ENCODE measurements at regions not wholly inside any gene's neighbourhood (a gene's known extent, or its start where the extent isn't known, plus 50 kb on each side); places are given as distances from the start of the nearest gene placed in this dataset.

- no peak overlapping the region for H3K27ac ChIP-seq (ENCODE audit: low read depth, low read length)
- RAD21 ChIA-PET (ENCODE audit: low non-redundant PET in 1 of 2, low total read pairs in 2 of 2, uncharacterized antibody in 2 of 2, unreplicated experiment in 2 of 2): no interaction called here
- no peak for TF ChIP-seq CEBPB (IDR thresholded peaks at IDR 0.05; ENCODE audit: low read depth)
- no peak for TF ChIP-seq POLR2AphosphoS5 (IDR thresholded peaks at IDR 0.05; ENCODE audit: low read depth, low read length)
- no peak for TF ChIP-seq RAD21 (IDR thresholded peaks at IDR 0.05; ENCODE audit: low read depth)
- no peak for TF ChIP-seq EZH2phosphoT487 (IDR thresholded peaks at IDR 0.05; ENCODE audit: borderline replicate concordance)
- TF ChIP-seq, protein P1, sequence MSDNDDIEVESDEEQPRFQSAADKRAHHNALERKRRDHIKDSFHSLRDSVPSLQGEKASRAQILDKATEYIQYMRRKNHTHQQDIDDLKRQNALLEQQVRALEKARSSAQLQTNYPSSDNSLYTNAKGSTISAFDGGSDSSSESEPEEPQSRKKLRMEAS (IDR thresholded peaks at IDR 0.05): no peak
- TF ChIP-seq EGR1 (IDR thresholded peaks at IDR 0.05; ENCODE audit: low read depth): no peak
- TF ChIP-seq SRF (IDR thresholded peaks at IDR 0.05; ENCODE audit: low read depth): no peak
- no peak for TF ChIP-seq ELF1 (IDR thresholded peaks at IDR 0.05; ENCODE audit: borderline replicate concordance, low read depth)
- no peaks in the 10 kb centered on the region for H3K4me1 ChIP-seq (ENCODE audit: control insufficient read depth in 1 of 2, insufficient read depth in 2 of 2, low read length in 2 of 2)
- no peak overlapping the region for H3K4me2 ChIP-seq (ENCODE audit: low read length)
- CTCF ChIA-PET: no interaction called here
- intact Hi-C loops (cut with micrococcal nuclease): no loop called here
- ATAC-seq (no peak), DNase-seq (ENCODE audit: low read depth, low spot score) (no peak)
- H3K36me3 ChIP-seq (ENCODE audit: control insufficient read depth in 1 of 2, insufficient read depth in 2 of 2, low read length in 2 of 2): no peaks in the 10 kb centered on the region
- POLR2A ChIA-PET: no interaction called here
- H3K9ac ChIP-seq (ENCODE audit: low read length): no peak overlapping the region
- no peak overlapping the region for H2AFZ ChIP-seq (ENCODE audit: low read depth, low read length, poor library complexity, severe bottlenecking)
- no peaks in the 10 kb centered on the region for H3K9me3 ChIP-seq (ENCODE audit: control insufficient read depth in 1 of 2, insufficient read depth in 1 of 2, low read depth in 1 of 2, low read length in 2 of 2)
- no peaks in the 10 kb centered on the region for H4K20me1 ChIP-seq (ENCODE audit: insufficient read depth)
- BruUV-seq (replicated peaks): no TSS peak
- no peak overlapping the region for H3K4me3 ChIP-seq (replicated peaks in 1 of 2; ENCODE audit: low read depth in 1 of 2, low read length in 2 of 2)
- H3K27me3 ChIP-seq (ENCODE audit: insufficient read depth, low read length): no peaks in the 10 kb centered on the region
- no peaks in the 10 kb centered on the region for H3K79me2 ChIP-seq (ENCODE audit: insufficient read depth, low read length)
- H3K9me2 ChIP-seq (ENCODE audit: insufficient read depth): no peaks in the 10 kb centered on the region; the same call in 1 of the 2 replicates
These were observed 1201.6 kb upstream of the NUDT12 start for GRCh38 chr5:104764197-104764596.

GRCh38 chr5:104763216-104763615 is 1200.6 kb upstream of the NUDT12 start:
- no peak overlapping the region for H3K27ac ChIP-seq (ENCODE audit: low read depth, low read length)
- no peak overlapping the region for H3K4me3 ChIP-seq (replicated peaks in 1 of 2; ENCODE audit: low read depth in 1 of 2, low read length in 2 of 2)
- ATAC-seq (no peak), DNase-seq (ENCODE audit: low read depth, low spot score) (no peak)
- intact Hi-C loops (cut with micrococcal nuclease): no loop called here
- TF ChIP-seq ATF3 (IDR thresholded peaks at IDR 0.05) (no peak), FOSL1 (IDR thresholded peaks at IDR 0.05; ENCODE audit: low read depth) (no peak), EGR1 (IDR thresholded peaks at IDR 0.05; ENCODE audit: low read depth) (no peak), ELF1 (IDR thresholded peaks at IDR 0.05; ENCODE audit: borderline replicate concordance, low read depth) (no peak), SP1 (IDR thresholded peaks at IDR 0.05; ENCODE audit: low read depth) (no peak), EZH2phosphoT487 (IDR thresholded peaks at IDR 0.05; ENCODE audit: borderline replicate concordance) (no peak), ZNF274 (IDR thresholded peaks at IDR 0.05; ENCODE audit: low read depth, low read length) (no peak), RAD21 (IDR thresholded peaks at IDR 0.05; ENCODE audit: low read depth) (no peak)
- no peak overlapping the region for H3K4me2 ChIP-seq (ENCODE audit: low read length)
- H3K27me3 ChIP-seq (ENCODE audit: insufficient read depth, low read length): no peaks in the 10 kb centered on the region
- H3K9me3 ChIP-seq (ENCODE audit: control insufficient read depth in 1 of 2, insufficient read depth in 1 of 2, low read depth in 1 of 2, low read length in 2 of 2): no peaks in the 10 kb centered on the region
- ChIA-PET RAD21 (ENCODE audit: low non-redundant PET in 1 of 2, low total read pairs in 2 of 2, uncharacterized antibody in 2 of 2, unreplicated experiment in 2 of 2) (no interaction called here), CTCF (no interaction called here), POLR2A (no interaction called here)
- H4K20me1 ChIP-seq (ENCODE audit: insufficient read depth): no peaks in the 10 kb centered on the region
- H3K9me2 ChIP-seq (ENCODE audit: insufficient read depth): no peaks in the 10 kb centered on the region; the same call in 1 of the 2 replicates
- no peaks in the 10 kb centered on the region for H3K4me1 ChIP-seq (ENCODE audit: control insufficient read depth in 1 of 2, insufficient read depth in 2 of 2, low read length in 2 of 2)
- no peak overlapping the region for H3K9ac ChIP-seq (ENCODE audit: low read length)
- H2AFZ ChIP-seq (ENCODE audit: low read depth, low read length, poor library complexity, severe bottlenecking): no peak overlapping the region
- H3K79me2 ChIP-seq (ENCODE audit: insufficient read depth, low read length): no peaks in the 10 kb centered on the region
- BruUV-seq (replicated peaks): no TSS peak
- H3K36me3 ChIP-seq (ENCODE audit: control insufficient read depth in 1 of 2, insufficient read depth in 2 of 2, low read length in 2 of 2): no peaks in the 10 kb centered on the region

All from HCT116 (cell line).